HG03469 (cell line): ENCODE measurements at regions not wholly inside any gene's neighbourhood (a gene's known extent, or its start where the extent isn't known, plus 50 kb on each side); places are given as distances from the start of the nearest gene placed in this dataset.

Experiments
- ATAC-seq: cut with Tn5 transposase; IDR thresholded peaks from one replicate; pipeline ENCODE4 v1.9.1; 2021; ENCODE audit warnings: mild to moderate bottlenecking, moderate library complexity, moderate number of reproducible peaks; ENCODE audit not compliant: unreplicated experiment

GRCh38 chr6:76703285-76703684 is 630.8 kb upstream of the IMPG1 start:
- ATAC-seq: no peak

DNA sequence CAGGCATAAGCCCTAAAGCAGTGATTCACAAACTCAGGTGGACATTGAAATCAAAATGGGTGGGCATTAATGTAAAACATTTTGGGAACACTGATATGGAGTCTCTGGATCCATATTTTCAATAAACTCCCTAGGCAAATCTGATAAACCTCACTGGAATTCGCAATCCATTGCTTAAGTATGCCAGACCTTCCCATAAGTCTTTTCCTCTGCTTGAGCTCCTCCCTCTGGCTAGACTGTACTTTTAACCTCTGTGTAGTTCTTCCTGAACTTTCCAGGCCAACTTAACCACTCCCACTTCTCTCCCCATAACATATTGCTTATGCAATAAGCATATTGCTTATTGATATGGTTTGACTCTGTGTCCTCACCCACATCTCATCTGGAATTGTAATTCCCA is 629.7 kb upstream of the IMPG1 start:
- ATAC-seq: no peak

- ATAC-seq: no peak
Observed at GRCh38 chr6:76701610-76702009, 629.1 kb upstream of the IMPG1 start.

DNA sequence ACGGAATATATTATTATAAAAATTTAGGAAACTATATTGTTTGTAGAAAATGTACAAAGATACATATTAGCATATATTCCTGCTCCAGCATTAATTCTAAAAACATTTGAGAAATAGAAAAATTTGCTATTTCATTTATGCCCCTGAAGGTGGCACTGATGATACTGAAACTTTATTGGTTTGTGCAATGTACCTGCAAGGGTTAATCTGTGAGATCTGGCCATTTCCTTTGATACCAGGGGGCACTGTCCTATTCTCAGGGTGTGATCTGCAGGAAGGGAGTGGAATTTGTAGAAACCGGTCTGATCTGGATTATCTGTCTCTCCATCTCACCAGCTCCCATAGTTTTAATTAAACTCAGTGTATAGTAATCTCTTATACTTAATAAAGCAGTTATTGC is 625.1 kb upstream of the IMPG1 start:
- ATAC-seq: no peak

DNA sequence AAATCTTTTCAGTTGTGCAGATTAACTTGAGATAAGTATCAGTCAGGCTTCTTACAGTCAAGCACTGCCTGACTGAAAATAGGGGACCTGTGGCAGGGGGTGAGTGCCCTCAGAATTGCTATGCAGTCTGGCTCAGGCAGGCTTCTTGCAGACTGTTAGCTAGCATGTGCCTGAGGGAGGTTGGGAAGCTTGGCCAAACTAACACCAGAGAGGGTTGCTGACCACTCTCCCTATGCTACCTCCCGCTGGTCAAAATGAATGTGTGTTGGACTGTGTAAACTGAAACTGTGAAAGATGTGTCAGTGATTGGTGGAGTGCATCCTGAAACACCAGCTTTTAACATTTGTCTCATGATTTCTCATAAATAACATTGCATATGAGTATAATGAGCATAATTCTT is 622.3 kb upstream of the IMPG1 start:
- no peak for ATAC-seq

GRCh38 chr6:76684875-76685274 is 612.4 kb upstream of the IMPG1 start:
- ATAC-seq: no peak

- ATAC-seq: no peak
Observed at GRCh38 chr6:76683985-76684384, 611.5 kb upstream of the IMPG1 start.

- ATAC-seq: peak; percentile 52
Observed at GRCh38 chr6:76682842-76683241, 610.4 kb upstream of the IMPG1 start.

DNA sequence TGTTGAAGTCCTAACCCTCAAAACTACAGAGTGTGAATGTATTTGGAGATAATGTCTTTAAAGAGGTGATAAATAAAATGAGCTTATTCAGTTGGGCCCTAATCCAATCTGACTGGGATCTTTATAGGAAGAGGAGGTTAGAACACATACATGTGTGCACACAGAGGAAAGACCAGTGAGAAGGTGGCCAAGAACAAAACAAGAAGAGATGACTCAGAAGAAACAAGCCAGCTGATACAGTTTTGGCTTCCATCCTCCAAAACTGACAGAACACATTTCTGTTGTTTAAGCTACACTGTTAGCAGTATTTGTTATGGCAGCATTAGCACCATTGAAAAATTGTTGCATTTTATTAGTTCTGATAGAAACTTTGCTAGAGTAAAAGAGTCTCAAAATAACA is 609.3 kb upstream of the IMPG1 start:
- ATAC-seq: no peak

DNA sequence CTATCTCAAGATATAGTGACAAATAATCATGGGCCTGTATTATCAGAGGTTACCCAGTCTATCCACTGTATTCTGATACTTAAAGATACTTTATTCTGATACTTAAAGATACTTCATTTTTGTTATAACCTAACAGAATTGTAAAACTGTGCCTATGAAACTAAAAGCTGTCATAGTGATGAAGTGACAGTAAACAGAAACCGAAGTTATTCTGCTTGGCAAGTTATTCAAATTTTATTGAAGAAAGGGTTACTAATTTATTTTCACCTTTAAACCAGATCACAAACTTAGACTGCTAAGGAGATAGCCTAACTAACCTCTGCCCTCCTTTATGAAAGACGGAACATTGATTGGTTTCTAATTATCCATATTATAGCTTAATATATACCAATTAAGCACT is 604.6 kb upstream of the IMPG1 start:
- ATAC-seq: no peak

DNA sequence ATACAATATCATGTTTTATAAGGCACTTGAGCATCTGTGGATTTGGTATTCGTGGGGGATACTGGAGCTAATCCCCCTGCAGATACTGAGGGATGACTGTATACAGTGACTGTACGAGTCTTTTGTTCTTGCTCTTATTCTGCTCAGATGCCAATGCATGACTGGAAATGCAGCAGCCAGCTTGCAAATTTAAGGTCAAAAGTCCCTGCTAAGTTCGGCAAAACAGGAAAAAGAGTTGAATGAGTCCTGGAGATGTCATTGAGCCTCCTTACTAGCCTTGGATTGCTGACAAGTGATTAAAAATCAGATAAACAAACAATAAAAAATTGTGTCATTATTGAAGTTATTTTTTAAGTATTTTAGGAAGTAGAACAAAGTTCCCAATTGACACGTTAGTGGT is 599.3 kb upstream of the IMPG1 start:
- ATAC-seq: no peak

DNA sequence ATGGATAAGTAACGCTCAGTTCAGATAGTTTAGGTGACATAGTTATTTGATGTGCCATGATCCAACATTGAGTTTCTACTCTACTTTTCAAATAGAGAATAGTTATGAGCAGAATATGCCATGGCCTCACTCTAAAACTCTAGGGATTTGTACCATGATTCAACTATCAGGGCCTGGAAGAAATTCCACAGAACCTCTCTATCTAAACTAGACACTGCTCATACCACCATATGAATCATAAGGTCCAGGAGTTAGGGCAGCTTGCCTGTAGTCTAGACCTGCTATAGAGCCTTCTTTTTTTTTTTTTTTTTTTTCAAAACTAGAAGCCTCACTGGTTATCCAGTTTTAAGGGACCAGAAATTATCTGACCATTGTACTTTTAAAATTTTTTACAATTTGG is 571.8 kb upstream of the IMPG1 start:
- no peak for ATAC-seq

DNA sequence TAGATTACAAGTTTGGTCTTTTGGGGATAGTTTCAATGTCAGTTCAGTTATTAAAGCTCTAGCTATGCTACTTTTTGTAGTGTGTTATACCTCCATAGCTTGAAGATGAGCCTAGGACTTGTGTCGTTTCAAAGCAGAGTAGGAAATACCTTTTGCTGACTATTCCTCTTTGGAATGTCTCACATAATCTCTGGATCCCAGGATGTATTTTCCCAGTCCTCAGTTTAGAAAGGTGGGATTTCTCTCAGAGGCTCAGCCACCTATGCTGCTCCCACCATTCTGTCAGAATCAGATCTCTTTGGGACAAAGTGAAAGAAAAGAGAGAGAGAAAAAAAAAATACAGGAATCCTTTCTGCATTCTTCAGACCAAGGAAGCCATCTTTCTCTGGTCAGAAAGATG is 567.5 kb upstream of the IMPG1 start:
- no peak for ATAC-seq

DNA sequence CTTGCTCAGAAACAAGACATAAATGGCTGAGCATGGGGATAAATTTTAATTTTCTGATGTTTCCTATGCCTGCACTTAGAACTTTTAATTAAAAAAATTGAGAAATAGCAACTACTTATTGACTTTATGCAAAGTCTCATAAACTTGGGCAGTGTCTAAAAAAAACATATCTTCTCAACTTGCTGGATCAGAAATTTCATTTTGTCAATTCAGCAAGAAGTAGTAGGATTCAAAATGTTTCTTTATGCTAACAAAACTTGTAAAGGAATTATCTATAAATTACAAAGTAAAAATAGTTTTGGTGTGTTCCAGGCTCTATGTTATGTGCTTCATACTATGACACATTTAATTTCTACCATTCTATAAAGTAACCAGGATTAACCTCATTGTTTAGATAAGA is 562.2 kb upstream of the IMPG1 start:
- no peak for ATAC-seq

- no peak for ATAC-seq
Observed at GRCh38 chr6:76633259-76633658, 560.8 kb upstream of the IMPG1 start.

GRCh38 chr6:76631622-76632021 is 559.2 kb upstream of the IMPG1 start:
- no peak for ATAC-seq

DNA sequence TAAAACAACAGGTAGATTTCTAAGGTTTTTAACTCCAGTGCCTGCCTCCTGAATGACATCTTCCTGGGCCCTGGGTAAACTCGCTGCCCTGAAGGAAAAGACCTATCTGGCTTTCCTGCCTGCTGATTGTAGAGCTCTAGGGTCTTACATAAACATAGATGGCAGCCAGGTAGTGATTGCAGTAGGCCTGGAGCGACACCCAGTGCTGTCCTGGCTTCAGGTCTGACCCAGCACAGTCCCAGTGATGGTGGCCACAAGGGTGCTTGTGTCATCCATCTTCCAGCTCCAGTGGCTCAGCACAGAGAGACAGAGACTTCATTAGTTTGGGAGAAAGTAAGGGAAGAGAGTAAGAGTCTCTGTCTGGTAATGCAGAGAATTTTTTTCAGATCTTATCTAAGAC is 542.9 kb upstream of the IMPG1 start:
- ATAC-seq: no peak

GRCh38 chr6:76612954-76613353 is 540.5 kb upstream of the IMPG1 start:
- no peak for ATAC-seq

GRCh38 chr6:76609160-76609559 is 536.7 kb upstream of the IMPG1 start:
- ATAC-seq: no peak

- no peak for ATAC-seq
Observed at GRCh38 chr6:76594109-76594508, 521.6 kb upstream of the IMPG1 start.

- no peak for ATAC-seq
Observed at GRCh38 chr6:76593668-76594067, 521.2 kb upstream of the IMPG1 start.

- ATAC-seq: no peak
Observed at GRCh38 chr6:76592566-76592965, 520.1 kb upstream of the IMPG1 start.

DNA sequence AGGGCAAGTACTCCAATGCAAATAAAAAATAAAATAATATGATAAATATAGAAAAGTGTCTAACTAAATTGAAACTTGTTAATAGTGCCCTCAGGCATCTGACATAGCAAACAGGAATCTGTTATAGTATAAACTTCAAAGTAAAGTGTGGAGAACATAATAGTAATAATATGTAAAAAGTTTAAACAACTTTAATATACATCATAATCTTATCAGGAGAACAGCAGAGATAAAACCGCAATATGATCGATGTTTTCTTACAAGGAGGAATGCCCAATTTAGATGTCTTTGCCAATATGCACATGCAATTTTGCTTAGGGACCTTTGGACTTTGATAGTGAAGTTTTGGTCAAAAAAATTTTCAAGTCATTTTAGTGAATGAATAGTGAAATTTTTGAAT is 514.8 kb upstream of the IMPG1 start:
- ATAC-seq: no peak

DNA sequence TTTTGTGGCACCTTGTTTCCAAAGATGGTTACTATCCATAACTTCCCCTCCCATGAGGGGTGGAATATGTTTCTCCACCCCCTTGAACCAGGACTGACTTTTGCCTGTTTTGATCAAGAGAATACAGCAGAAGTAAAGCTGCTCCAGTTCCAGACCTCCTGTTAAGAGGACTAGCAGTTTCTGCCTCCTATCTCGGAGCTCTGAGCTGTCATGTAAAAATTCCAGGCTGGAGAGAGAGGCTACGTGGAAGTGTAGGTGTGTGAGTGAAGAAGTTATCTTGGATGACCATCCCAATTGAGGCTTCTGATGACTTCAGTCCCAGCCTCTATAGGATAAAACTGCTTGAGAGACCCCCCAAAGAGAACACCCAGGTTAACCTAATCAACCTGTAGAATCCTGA is 511.7 kb upstream of the IMPG1 start:
- no peak for ATAC-seq
